Gastroesophageal sphincter (tissue), 4 donors: ENCODE measurements at regions not wholly inside any gene's neighbourhood (a gene's known extent, or its start where the extent isn't known, plus 50 kb on each side); places are given as distances from the start of the nearest gene placed in this dataset.

ENCODE experiments used
- ATAC-seq: fragments of 150-250 bp; one replicate; pipeline ENCODE4 v1.9.1; 2016; ENCODE audit warnings: mild to moderate bottlenecking, moderate library complexity
- H3K27ac ChIP-seq, 4 donors: fragments of 200-600 bp; sonication (generic) in 3 of 4; 1 replicate in 3 of 4; 2 replicates in 1 of 4; pipeline ENCODE4 v1.5.1; 2016 to 2019
- H3K27me3 ChIP-seq: fragments of 200-600 bp; sonication (generic); one replicate; pipeline ENCODE4 v1.5.1; 2019
- H3K36me3 ChIP-seq, 2 donors: fragments of 200-600 bp; sonication (generic); one replicate each; pipeline ENCODE4 v1.5.1; 2019; ENCODE audit warnings: control low read depth in 1 of 2
- H3K4me1 ChIP-seq, 3 donors: fragments of 200-600 bp; sonication (generic); 1 replicate in 2 of 3; 2 replicates in 1 of 3; pipeline ENCODE4 v1.5.1; 2016 to 2019; ENCODE audit warnings: control low read depth in 2 of 3
- H3K4me3 ChIP-seq, 2 donors: fragments of 200-600 bp; sonication (generic); one replicate each; pipeline ENCODE4 v1.5.1; 2019; ENCODE audit warnings: mild to moderate bottlenecking in 1 of 2, moderate library complexity in 1 of 2
- H3K9me3 ChIP-seq, 3 donors: fragments of 200-600 bp; sonication (generic); one replicate each; pipeline ENCODE4 v1.5.1; 2017 to 2019; ENCODE audit warnings: control low read depth in 2 of 3
- EP300 ChIP-seq: sonication (generic); formaldehyde crosslinking; IDR thresholded peaks from one replicate; pipeline ENCODE4 v1.6.1; 2017; ENCODE audit warnings: antibody characterized with exemption, mild to moderate bottlenecking
- POLR2A ChIP-seq, 2 donors: fragments of 450-650 bp; IDR thresholded peaks; one replicate each; pipeline ENCODE4 v1.6.1; 2017; ENCODE audit warnings: antibody characterized with exemption in 2 of 2, mild to moderate bottlenecking in 2 of 2, moderate library complexity in 1 of 2
- POLR2AphosphoS5 ChIP-seq: sonication (generic); formaldehyde crosslinking; IDR thresholded peaks from one replicate; pipeline ENCODE4 v1.6.1; 2017; ENCODE audit warnings: antibody characterized with exemption
- WGBS, 2 donors: methylation state at CpG; one replicate each; pipeline ENCODE4 v1.1.5; 2018; ENCODE audit warnings: low coverage in 1 of 2; 5-methylcytosine and 5-hydroxymethylcytosine counted together
- TF ChIP-seq, protein P1 (sequence below), 4 experiments: fragments of 200-600 bp in 2 of 4; fragments of 450-650 bp in 2 of 4; sonication (generic) in 1 of 4; IDR thresholded peaks; one replicate each; pipeline ENCODE4 v1.5.1; 2017 to 2019; ENCODE audit warnings: antibody characterized with exemption in 4 of 4, mild to moderate bottlenecking in 2 of 4, moderate library complexity in 2 of 4

DNA sequence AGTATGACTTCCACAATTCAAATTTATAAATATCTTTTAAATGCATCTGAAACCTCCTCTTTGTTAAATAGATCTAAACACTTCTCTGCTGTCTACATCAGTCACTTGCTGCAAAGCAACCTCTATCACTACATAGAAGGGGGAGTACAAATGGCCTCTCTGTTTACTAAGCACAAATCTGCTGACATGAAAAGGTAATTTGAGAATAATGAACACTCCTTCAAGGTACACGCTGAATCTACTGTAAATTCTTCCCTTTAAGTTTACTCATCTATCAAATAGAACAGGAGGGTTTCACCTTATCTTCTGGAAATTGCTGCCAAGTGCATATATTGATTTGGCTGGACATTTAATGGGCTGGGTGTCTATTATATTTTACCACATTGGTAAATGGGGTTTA is 879.6 kb downstream of the SUCLG1 start:
- Histone ChIP-seq H3K36me3 (no peaks in the 10 kb centered on the region), H3K4me1 (no peaks in the 10 kb centered on the region), H3K9me3 (no peaks in the 10 kb centered on the region), H3K4me3 (no peak overlapping the region), H3K27ac (no peak overlapping the region), H3K27me3 (no peaks in the 10 kb centered on the region)
- ATAC-seq = no peak
- WGBS, 2 donors = 33 to 82% methylated on average over 1 of the region's 1 CpG
- TF ChIP-seq, protein P1, sequence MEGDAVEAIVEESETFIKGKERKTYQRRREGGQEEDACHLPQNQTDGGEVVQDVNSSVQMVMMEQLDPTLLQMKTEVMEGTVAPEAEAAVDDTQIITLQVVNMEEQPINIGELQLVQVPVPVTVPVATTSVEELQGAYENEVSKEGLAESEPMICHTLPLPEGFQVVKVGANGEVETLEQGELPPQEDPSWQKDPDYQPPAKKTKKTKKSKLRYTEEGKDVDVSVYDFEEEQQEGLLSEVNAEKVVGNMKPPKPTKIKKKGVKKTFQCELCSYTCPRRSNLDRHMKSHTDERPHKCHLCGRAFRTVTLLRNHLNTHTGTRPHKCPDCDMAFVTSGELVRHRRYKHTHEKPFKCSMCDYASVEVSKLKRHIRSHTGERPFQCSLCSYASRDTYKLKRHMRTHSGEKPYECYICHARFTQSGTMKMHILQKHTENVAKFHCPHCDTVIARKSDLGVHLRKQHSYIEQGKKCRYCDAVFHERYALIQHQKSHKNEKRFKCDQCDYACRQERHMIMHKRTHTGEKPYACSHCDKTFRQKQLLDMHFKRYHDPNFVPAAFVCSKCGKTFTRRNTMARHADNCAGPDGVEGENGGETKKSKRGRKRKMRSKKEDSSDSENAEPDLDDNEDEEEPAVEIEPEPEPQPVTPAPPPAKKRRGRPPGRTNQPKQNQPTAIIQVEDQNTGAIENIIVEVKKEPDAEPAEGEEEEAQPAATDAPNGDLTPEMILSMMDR (IDR thresholded peaks at IDR 0.05) = no peak
- TF ChIP-seq POLR2A (IDR thresholded peaks at IDR 0.05) = no peak
- no peak for TF ChIP-seq POLR2AphosphoS5
- no peak for TF ChIP-seq EP300

DNA sequence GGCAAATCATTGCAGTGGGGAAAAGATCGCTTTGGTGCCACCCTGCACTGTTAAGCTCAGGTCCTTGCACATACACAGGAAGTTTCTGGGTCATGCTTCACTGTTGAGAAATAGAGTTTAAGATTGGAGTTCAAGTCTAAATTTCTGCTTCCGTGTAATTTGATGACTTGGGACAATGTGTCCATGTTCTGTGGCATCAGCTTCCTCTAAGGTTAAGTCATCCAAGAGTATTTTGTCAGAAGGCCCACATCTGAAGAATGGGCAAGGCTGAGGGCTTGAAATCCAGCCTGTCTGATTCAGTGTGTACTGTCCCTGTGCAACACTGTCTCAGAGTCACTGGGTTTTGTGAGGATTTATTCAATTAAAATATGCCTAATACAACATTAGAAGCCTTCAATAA is 880.7 kb downstream of the SUCLG1 start:
- H3K27ac ChIP-seq = no peak overlapping the region
- H3K4me3 ChIP-seq = no peak overlapping the region
- no peaks in the 10 kb centered on the region for H3K4me1 ChIP-seq
- H3K27me3 ChIP-seq = no peaks in the 10 kb centered on the region
- TF ChIP-seq POLR2A (IDR thresholded peaks at IDR 0.05) (no peak), EP300 (no peak), POLR2AphosphoS5 (no peak)
- TF ChIP-seq, protein P1 (IDR thresholded peaks at IDR 0.05) = no peak
- H3K9me3 ChIP-seq = no peaks in the 10 kb centered on the region
- no peak for ATAC-seq
- no peaks in the 10 kb centered on the region for H3K36me3 ChIP-seq
- 78% methylated on average over 2 of the region's 2 CpGs; no CpG with 5 or more reads in 1 of the 2 donors for WGBS, 2 donors

DNA sequence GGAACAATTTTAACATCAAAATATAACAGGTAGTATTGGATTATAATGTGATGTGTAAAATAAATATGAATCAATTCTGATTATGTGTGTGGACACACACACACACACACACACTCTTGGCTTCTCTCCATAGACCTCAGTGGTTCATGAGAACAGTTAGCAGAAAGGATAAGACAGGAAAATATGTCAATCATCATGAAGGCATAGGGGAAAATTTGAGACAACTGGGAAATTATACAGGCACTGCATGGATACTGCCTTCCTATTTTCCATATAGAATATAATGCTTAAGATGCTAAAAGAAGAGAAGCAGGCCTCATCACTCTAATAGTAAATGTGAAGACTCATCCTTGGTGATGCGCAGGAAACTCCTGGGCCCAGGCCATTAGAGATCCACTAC is 884.5 kb downstream of the SUCLG1 start:
- TF ChIP-seq, protein P1 (IDR thresholded peaks at IDR 0.05) = no peak
- TF ChIP-seq POLR2A (IDR thresholded peaks at IDR 0.05) (no peak), POLR2AphosphoS5 (no peak), EP300 (no peak)
- Histone ChIP-seq H3K27ac (no peak overlapping the region), H3K36me3 (no peaks in the 10 kb centered on the region), H3K27me3 (no peaks in the 10 kb centered on the region), H3K9me3 (no peaks in the 10 kb centered on the region), H3K4me1 (no peaks in the 10 kb centered on the region), H3K4me3 (no peak overlapping the region)
- 100% methylated on average over 1 of the region's 1 CpG; no CpG with 5 or more reads in 1 of the 2 donors for WGBS, 2 donors
- ATAC-seq = no peak

DNA sequence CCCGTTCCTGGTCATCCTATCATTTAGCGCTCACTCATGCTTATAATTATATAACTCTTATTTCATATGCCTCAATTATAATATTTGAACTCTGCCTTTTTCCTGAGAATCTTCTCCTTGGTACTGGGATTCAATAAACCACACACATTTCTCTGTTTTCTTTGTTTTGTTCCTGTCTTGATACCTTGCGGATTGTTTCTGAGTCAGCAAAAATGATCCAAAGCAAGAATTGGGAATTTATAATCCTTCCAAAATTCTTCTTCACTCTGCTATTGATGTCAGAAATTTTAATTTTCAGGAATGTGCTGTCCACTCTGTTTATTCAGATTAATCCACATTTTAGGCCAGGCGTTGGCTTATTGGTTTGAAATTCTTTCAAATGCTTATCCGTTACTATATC is 886.0 kb downstream of the SUCLG1 start:
- no peaks in the 10 kb centered on the region for H3K36me3 ChIP-seq
- 88 to 96% methylated on average over 5 of the region's 5 CpGs for WGBS, 2 donors
- no peaks in the 10 kb centered on the region for H3K4me1 ChIP-seq
- H3K27ac ChIP-seq = no peak overlapping the region
- no peaks in the 10 kb centered on the region for H3K27me3 ChIP-seq
- no peak for TF ChIP-seq POLR2AphosphoS5
- TF ChIP-seq POLR2A (IDR thresholded peaks at IDR 0.05) = no peak
- no peak for TF ChIP-seq EP300
- TF ChIP-seq, protein P1 (IDR thresholded peaks at IDR 0.05) = no peak
- ATAC-seq = no peak
- no peak overlapping the region for H3K4me3 ChIP-seq
- H3K9me3 ChIP-seq = no peaks in the 10 kb centered on the region

- Histone ChIP-seq H3K27ac (no peak overlapping the region), H3K4me1 (no peaks in the 10 kb centered on the region), H3K27me3 (no peaks in the 10 kb centered on the region), H3K9me3 (no peaks in the 10 kb centered on the region), H3K4me3 (no peak overlapping the region), H3K36me3 (no peaks in the 10 kb centered on the region)
- no peak for ATAC-seq
- 59 to 67% methylated on average over 3 of the region's 3 CpGs for WGBS, 2 donors
- TF ChIP-seq EP300 = no peak
- TF ChIP-seq, protein P1 (IDR thresholded peaks at IDR 0.05) = no peak
- TF ChIP-seq POLR2AphosphoS5 = no peak
- no peak for TF ChIP-seq POLR2A (IDR thresholded peaks at IDR 0.05)
Measured at GRCh38 chr2:83572400-83572799, 886.7 kb downstream of the SUCLG1 start.
